DMS 273 treated with DMSO at 0.1 percent for 48 hours (cell line): ENCODE measurements at regions not wholly inside any gene's neighbourhood (a gene's known extent, or its start where the extent isn't known, plus 50 kb on each side); places are given as distances from the start of the nearest gene placed in this dataset.
"Not testable (repeated sequence)": the region's sequence is repeated elsewhere in the genome, so short reads cannot be mapped to it uniquely, and the experiment has no call there.

Source experiments
- DNase-seq: peaks from one replicate; lab custom pipeline; 2025; lab: John Stamatoyannopoulos, UW

DNA sequence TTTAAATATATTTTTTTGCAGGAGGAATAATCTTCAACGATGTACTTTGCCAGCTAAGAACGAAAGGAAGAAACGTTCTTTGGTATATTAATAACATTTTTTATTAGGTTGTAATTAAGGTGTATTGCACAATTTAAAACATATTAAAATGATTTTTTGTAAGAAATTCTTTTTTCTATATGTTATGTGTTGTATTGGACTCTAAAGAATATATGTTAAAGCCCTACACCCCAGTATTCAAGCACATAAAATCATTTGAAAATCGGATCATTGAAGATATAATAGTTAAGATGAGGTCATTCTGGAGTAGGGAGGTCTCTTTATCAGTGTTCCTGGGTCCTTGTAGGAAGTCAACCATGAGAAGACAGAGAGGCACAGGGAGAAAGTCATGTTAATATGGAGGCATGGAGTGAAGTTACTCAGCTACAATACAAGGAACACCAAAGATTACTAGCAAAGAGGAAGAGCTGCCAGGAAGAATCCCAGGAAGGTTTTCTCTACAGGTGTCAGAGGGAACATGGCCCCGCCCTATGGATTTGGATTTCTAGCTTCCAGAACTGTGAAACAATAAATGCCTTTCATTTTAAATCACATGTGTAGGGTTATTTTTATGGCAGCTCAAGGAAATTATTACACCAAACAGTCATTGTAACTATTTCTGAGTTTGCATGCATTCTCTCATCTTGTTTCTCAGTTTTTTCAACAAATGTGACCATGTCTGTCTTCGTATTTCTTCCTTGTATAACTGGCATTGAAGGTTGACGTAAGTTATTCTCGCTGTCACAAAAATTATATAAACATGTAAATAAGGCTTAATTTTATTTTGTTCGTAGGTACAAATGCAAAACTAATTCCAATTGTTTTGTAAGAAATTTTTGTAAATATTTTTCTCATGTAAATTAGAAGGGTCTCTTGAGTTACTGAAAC, 75.4 kb upstream of the VPREB1 start:
- DNase-seq: no peak

DNA sequence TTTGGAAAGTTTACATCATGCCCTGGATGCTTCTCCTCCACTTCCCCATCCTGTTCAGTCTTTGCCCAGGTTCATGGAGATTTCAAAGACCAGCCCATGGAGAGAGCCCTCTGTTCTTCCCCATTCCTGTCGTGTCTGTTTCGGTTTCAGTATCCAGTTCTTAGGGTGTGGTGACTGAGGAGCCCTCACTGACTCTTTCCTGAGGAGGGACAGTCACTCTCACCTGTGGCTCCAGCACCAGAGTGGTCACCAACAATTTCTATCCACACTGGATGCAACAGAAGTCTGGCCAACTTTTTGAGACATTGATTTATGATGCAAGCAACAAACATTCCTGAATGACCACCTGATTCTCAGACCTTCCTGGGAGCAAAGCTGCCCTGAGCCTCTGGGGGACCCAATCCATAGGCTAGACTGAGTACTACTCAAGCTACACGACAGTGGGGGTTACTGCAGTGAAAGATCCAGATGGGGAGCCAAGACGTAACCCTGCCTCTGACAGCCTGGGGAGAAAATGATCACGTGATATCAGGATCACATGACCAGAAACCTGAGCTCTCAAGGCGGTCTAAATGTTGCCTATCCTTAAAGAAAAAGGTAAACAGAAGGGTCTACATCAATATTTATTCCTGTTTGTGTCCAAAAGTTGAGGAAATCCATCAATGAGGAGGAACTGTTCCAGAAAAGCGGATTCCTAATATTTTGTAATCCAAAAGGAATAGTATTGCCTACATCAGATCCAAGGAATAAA, 76.2 kb upstream of the VPREB1 start:
- DNase-seq: peak; percentile 36

DNA sequence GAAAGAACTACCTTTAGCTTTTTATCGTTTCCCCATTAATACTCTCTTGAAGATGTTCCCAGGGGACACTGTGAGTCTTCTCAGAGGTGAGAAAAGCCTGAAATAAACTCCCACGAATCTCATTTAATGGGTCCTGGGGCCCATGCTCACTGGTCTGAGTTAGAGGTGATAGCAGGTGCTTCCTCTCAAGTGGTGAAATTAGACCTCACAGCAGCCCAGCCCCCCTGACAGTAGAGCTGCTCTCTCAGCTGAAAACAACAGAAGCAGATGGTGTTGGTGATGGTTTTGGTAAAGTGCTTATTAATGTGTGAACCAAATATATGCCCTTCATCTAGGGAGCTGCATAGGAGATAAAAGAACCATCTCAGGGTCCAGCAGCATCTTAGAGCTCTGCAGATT, 76.8 kb upstream of the VPREB1 start:
- DNase-seq: peak; percentile 18

DNA sequence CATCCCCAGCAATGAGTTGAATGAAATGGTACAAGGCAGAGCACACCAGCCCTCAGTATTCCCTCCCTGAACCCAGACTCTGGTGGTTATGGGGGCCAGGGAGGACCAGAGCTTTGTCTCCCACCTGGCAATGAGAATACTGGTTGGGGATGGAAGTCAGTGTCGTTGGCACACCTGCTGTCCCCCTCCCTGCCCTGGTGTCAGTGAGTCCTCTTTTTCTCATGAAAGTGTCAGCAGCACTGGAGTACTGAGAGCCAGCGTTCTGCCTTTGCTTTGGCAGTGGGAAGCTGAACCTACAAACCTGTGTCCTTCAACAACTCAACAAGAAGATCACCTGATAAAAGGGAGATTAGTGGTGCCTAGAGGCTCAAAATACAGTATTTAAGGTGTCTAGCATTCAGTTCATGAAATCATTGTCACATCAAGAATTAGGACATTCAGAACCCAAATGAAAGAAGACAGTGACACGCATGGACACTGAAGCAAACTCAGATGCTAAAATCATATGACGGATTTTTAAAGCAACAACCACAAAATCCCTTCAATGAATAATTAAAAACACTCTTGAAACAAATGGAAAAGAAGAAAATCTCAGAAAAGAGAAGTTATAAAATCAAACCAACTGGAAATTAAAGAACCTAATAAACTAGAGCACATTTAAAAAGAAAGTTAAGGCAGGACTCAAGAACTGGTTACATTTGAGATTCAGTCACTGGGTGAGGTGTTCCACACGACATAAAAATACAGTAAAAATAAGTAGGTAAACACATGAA, 77.5 kb upstream of the VPREB1 start:
- no peak for DNase-seq

DNA sequence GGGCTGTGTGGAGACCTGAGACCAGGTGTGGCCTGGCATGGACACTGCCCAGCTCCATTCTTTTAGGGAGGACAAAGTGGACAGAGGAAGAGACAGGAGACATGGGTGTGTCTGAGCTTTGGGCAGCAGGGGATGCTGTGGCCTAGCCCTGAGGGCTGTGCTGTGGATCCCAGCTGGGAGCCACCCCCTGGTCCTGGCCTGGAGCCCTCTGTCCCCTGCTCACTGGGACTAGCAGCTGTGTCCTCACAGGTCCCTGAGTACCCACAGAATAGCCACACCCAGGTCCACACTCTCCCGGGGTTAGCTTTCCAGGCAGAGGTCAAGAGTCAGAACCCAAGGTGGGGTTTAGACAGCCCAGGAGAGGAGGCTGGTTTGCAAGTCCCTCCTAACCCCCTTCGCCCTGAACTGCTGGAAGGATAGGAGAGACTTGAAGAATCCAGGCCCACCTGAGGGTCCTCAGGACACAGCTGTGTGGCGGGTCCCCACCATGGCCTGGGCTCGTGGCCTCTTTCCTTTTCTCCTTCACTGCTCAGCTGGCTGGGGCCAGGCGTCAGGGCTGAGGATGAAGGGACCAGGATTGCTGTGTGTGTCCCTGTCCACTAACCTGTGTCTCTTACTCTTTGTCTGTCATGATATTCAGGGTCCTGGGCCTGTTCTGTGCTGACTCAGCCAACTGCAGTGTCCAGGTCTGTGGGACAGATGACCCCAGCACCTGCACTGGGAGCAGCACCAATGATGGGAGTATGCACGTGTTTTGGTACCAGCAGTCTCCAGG, 78.5 kb upstream of the VPREB1 start:
- DNase-seq: no peak

DNA sequence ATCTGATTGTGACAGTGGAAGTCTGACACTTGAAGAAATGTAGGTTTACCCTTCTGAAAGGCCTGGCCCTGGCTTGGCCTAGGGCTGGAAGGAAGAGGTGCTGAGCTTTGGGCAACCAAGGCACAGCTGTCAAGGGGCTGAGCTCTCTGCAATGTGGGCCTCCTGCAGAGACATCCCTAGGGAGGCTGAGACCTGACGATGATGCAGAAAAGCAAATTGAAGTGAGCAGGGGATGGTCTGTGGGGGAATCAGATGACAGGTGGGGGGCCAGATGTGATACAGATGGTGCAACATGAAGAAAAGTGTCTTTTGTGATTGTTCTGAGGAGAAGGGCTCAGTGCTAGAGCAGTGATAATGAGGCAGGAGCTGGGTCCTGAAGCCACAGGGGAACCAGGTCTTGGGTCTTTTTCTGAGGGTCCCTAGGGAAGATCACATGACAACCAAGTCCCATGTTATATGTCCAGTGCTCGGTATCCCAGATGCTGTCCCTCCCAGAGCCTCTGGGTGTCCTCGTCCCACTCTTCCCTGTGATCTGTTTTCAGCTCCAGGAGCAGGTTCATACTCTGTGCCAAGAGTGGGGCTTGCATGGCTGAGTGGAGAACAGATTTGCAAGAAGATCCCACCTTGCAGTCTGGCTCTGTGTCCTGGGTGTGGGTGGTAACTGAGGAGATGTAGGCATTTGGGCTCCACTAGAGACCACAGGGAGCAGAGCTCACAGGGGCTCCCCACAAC, 79.9 kb upstream of the VPREB1 start:
- DNase-seq: no peak

DNA sequence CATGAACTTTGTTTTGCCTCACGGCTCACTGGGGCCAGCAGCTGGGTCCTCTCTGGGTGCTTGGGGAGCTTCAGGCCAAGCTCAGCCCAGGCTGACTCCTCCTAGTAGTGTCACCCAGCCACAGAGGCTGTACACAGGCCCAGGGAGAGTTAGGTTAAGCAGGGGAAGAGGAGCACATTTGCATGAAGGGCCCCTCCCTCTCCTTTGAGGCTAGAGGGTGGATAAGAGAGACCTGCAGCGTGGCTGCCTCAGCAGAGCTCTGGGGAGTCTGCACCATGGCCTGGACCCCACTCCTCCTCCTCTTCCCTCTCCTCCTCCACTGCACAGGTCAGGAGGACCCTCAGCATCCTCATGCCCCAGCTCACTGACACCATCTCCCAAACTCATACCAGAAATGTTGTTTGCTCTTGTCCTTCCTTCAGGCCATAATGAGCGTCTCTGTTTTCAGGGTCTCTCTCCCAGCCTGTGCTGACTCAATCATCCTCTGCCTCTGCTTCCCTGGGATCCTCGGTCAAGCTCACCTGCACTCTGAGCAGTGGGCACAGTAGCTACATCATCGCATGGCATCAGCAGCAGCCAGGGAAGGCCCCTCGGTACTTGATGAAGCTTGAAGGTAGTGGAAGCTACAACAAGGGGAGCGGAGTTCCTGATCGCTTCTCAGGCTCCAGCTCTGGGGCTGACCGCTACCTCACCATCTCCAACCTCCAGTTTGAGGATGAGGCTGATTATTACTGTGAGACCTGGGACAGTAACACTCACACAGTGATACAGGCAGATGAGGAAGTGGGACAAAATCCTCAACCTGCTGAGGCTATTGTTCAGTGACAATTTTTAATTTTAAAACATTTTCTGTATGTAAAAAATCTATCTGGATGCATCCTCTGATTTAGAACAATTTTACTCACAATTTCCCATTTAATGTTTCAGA, 82.4 kb upstream of the VPREB1 start:
- no peak for DNase-seq

DNA sequence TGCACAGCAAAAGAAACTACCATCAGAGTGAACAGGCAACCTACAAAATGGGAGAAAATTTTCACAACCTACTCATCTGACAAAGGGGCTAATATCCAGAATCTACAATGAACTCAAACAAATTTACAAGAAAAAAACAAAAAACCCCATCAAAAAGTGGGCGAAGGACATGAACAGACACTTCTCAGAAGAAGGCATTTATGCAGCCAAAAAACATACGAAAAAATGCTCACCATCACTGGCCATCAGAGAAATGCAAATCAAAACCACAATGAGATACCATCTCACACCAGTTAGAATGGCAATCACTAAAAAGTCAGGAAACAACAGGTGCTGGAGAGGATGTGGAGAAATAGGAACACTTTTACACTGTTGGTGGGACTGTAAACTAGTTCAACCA, 83.8 kb upstream of the VPREB1 start:
- not testable (repeated sequence) for DNase-seq

DNA sequence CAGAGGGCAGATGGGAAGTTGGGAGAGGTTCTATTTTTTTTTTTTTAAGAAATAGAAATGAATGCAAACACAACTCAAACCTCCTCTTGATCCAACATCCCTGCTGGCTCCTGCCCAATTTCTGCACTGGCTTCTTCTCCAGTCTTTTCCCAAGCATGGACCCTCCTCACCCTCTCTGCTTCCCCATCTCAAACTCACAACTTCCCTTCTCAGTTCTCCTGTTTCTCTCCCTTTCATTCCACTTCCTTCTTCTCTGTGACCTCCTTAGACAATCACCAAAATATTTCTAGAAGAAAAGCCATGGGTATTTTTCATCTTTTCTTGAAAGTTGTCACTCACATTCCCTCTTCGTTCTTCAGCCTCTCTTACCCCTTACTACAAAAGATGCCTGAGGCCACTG, 85.2 kb upstream of the VPREB1 start:
- DNase-seq: no peak

DNA sequence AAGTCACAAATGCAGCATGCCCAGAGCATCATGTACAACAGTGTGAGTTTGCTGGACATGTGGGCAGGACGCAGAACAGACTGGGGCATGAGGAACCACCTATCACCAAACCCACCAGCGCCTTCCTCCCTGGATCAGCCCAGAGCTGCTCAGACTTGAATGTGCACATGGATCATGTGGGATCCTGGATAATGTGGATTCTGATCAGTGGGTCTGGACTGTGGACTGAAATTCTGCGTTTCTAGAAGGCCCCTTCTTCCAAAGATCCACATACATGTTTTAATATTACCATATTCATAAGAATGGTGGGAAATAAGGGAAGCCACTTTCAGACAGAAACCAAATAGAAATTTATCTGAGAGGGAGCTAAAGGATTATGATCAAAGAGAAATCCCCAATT, 85.6 kb upstream of the VPREB1 start:
- DNase-seq: no peak

DNA sequence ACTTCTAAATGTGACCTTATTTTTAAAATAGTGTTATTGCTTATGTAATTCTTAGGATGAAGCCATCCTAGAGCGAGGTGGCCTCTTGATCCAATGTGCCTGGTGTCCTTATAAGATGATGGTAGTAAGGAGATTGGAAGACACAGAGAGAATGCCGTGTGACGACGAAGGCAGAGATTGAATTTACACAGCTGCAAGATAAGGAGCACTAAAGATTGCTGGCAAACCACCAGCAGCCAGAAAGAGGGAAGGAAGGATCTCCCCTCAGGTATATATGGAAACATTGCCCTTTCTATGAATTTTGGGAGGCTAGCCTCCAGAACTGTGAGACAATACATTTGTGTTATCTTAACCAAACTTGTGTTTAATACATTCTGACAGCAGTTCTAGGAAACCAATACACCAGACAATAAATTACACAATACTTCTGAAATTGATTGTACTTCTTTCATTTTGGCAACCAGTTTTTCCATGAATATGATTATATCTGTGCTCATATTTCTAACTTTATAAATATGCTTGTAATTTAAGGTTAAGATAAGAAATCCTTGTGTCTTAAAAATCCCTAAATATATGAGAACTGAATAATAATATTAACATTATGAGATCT, 86.3 kb upstream of the VPREB1 start:
- DNase-seq: no peak

DNA sequence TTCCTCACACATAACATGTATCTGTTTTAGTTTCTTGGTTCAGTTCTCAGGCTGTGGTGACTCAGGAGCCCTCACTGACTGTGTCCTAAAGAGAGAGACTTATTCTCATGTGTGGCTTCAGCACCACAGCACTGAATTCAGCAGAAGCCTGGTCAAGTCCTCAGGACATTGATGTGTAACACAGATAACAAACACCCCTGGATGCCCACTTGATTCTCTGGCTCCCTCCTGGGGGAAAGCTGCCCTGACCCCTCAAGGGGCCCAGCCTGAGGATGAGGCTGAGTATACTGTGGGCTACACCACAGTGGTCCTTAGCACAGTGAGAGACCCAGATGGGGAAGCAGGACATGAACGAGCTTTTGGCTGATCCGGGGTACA, 87.2 kb upstream of the VPREB1 start:
- DNase-seq: no peak

DNA sequence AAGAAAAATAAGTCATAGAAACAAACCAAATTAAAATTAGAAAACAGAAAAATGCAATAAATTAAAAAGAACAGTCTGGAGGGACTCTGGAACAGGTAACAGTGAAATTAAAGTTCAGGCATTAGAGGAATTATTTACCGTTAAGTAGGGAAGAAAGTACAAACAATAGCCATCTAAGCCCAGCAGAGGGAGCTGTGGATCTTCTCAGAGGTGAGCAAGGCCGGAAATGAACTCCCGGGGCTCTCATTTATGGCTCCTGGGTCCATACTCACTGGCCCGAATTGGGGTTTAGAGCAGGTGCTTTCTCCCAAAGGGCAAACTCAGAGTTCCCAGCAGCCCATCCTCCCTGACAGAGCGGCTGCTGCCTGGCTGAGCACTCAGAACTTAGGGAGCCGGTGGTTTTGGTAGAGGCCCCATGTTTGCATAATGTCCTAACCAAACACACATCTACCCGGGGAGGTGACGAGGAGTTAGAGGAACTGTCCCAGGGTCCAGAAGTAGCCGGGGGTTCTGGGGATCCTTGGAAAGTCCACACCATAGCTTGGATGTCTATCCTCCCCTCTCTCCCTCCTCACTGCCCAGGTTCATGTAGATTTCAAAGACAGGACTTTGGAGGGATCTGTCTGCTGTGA, 87.8 kb upstream of the VPREB1 start:
- no peak for DNase-seq

DNA sequence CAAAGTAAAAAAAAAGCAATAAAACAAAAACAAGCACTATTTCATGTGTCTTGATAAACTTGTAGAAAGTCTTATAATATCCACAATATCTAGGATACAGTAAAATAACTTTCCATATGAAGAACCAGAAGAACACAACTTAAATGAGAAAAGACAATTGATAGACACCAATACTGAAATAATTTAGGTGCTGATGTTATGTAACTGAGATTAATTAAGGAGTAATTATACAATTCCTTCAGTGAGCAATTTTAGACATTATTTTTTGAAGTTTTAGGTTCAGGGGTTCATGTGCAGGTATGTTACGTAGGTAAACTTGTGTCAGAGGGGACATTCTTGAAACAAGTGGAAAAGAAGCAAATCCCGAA, 88.3 kb upstream of the VPREB1 start:
- no peak for DNase-seq

DNA sequence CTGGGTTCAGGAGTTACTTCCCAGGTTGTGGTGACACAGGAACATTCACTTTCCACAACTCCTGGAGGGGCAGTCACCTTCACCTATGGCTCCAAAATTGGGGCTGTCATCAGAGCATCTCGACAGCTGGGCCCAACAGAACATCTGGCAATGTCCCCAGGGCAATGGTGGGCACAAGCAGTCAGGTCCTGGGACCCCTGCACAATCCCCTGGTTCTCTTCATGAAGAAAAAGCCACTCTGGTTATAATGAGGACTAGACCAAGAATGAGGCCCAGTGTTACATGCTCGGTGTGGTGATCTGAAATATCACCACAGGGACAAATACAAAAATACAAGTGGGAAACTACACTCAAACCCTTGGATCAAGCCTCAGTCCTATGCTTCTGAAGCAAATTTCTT, 89.0 kb upstream of the VPREB1 start:
- no peak for DNase-seq

DNA sequence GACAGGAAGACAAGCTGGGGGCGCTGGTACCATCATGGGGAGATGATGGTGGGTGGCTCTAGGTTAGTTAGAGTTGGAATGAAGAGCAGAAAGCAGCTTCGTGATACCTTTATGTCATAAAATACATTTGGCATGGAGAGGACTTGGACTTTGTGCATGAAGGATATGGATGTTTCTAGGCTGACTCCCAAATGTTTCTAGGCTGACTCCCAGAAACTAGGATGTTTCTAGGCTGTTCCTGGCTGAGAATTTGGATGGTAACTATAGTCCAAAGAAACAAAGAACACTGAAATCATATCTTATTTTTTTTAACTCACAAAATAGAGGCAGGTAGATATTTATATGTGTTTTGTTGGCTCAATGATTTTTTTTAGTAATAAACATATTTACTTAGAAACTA, 89.4 kb upstream of the VPREB1 start:
- DNase-seq: no peak

DNA sequence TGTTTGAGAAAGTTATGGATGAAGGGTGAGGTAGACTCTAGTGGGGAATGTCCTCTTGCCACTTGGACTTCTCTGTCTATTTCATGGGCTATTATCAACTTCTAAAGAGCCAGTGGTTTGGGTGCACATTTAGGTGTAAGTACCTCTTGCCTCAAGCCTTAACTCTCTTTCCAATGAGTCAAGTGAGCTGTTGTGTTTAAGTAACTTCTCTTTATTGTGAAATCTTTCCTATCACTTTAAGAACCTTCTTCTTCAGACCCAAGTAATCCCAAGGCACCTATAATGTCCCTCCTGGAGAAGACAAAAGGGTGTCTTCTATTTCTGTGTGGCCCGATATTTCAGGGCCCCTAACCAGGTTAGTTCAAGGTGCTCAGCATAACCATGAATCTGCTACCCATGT, 90.5 kb upstream of the VPREB1 start:
- DNase-seq: no peak

DNA sequence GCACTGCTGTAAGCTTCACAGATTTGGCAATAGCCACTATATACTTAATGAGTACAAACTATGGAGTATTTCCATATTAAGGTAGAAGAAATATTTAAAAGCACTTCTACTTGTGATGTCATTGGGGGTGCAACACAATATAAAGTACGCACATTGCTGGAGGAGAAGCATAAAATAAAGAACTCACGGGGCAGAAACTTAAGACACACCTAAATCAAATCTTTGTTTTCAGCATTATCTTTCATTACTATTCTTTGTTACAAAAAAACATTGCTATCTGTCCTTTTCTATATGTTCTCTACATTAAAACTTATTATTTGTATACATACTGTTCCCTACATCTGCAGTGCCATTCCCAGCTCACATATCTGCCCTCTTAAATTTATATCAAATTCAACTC, 93.3 kb upstream of the VPREB1 start:
- DNase-seq: no peak

DNA sequence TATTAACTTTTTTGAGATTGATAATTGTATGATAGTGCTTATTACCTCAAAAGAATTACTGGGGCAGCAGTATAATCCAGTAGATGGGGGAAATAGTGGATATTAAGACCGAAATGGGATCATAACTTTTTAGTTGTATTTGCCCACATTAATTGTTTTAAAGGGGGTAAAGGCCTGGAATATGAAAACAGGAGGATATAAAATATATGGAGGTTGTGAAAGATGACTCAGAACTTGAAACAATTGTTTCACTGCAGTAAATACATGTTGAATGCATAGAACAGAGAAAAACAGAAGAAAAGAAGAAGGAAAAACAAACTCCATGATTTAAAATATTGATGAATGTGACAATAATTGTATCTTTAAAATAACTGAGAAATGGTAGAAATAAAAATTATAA, 94.1 kb upstream of the VPREB1 start:
- no peak for DNase-seq
